ENCODE measurements at regions not wholly inside any gene's neighbourhood (a gene's known extent, or its start where the extent isn't known, plus 50 kb on each side); places are given as distances from the start of the nearest gene placed in this dataset.

DNA sequence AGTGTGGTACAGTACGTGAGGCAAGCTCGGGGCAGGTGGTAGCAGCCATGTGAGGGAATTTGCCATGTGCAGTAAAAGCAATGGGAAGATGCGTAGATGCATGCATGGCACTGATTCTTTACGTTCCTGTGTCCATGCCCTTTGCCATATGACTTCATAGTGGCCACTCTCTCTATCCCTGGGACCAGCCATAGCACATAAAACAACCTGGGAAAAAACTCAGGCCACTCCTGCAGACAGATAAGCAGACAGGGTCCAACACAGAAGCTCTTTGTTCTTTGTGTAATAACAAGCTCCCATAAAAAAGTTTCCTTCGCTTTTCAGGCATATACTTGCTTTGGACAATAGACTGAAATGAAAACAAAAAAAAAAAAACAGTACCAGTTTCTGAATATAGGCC lies 622.4 kb upstream of the POM121L12 start:
- TF ChIP-seq, protein P1, sequence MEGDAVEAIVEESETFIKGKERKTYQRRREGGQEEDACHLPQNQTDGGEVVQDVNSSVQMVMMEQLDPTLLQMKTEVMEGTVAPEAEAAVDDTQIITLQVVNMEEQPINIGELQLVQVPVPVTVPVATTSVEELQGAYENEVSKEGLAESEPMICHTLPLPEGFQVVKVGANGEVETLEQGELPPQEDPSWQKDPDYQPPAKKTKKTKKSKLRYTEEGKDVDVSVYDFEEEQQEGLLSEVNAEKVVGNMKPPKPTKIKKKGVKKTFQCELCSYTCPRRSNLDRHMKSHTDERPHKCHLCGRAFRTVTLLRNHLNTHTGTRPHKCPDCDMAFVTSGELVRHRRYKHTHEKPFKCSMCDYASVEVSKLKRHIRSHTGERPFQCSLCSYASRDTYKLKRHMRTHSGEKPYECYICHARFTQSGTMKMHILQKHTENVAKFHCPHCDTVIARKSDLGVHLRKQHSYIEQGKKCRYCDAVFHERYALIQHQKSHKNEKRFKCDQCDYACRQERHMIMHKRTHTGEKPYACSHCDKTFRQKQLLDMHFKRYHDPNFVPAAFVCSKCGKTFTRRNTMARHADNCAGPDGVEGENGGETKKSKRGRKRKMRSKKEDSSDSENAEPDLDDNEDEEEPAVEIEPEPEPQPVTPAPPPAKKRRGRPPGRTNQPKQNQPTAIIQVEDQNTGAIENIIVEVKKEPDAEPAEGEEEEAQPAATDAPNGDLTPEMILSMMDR (IDR thresholded peaks at IDR 0.05): no peak
- TF ChIP-seq POLR2A (IDR thresholded peaks at IDR 0.05): no peak

All from sigmoid colon (tissue), 3 donors.